Heart right ventricle (tissue), 16 donors: ENCODE measurements at regions not wholly inside any gene's neighbourhood (a gene's known extent, or its start where the extent isn't known, plus 50 kb on each side); places are given as distances from the start of the nearest gene placed in this dataset.

Source experiments
- ATAC-seq, 8 donors: fragments of 200-7000 bp; cut with Tn5 transposase; one replicate each; pipeline ENCODE4 v1.9.1; 2020; ENCODE audit warnings: mild to moderate bottlenecking in 8 of 8, moderate library complexity in 8 of 8, moderate number of reproducible peaks in 1 of 8
- DNase-seq, 2 donors: peaks; one replicate each; pipeline ENCODE4 v3.0.0-alpha.2; 2020
- H3K27ac ChIP-seq, 10 donors: fragments of 200-600 bp; sonication (generic) in 2 of 10; one replicate each; pipeline versions ENCODE4 v1.5.0 to v1.8.0; 2020 to 2022; ENCODE audit warnings: mild to moderate bottlenecking in 3 of 10
- H3K27me3 ChIP-seq, 7 donors: fragments of 200-600 bp; one replicate each; pipeline ENCODE4 v1.8.0; 2021 to 2022; ENCODE audit warnings: mild to moderate bottlenecking in 2 of 7
- H3K36me3 ChIP-seq, 9 donors: fragments of 200-600 bp; sonication (generic) in 1 of 9; one replicate each; pipeline versions ENCODE4 v1.5.0 to v1.8.0; 2020 to 2022; ENCODE audit warnings: mild to moderate bottlenecking in 2 of 9
- H3K4me1 ChIP-seq, 9 donors: fragments of 200-600 bp; sonication (generic) in 1 of 9; one replicate each; pipeline versions ENCODE4 v1.5.0 to v1.8.0; 2020 to 2022; ENCODE audit warnings: mild to moderate bottlenecking in 4 of 9
- H3K4me3 ChIP-seq, 10 donors: fragments of 200-600 bp; sonication (generic) in 2 of 10; one replicate each; pipeline versions ENCODE4 v1.5.0 to v1.8.0; 2020 to 2022; ENCODE audit warnings: mild to moderate bottlenecking in 7 of 10, moderate library complexity in 2 of 10
- H3K9me3 ChIP-seq, 11 donors: fragments of 200-600 bp in 10 of 11; sonication (generic) in 2 of 11; one replicate each; pipeline versions ENCODE4 v1.5.0 to v1.8.0; 2013 to 2022; ENCODE audit warnings: mild to moderate bottlenecking in 2 of 11, control low read depth in 1 of 11, moderate library complexity in 1 of 11
- CTCF ChIP-seq, 9 donors: fragments of 200-600 bp; sonication (generic) in 2 of 9; IDR thresholded peaks; one replicate each; pipeline versions ENCODE4 v1.5.0 to v1.8.0; 2021 to 2022; ENCODE audit warnings: antibody characterized with exemption in 9 of 9, mild to moderate bottlenecking in 5 of 9, moderate library complexity in 1 of 9
- WGBS, 2 donors: extraction: QIAGEN DNeasy Blood & Tissue Kit; methylation state at CpG; one replicate each; pipeline ENCODE4 v1.1.7; 2013; ENCODE audit warnings: inconsistent platforms in 1 of 2; 5-methylcytosine and 5-hydroxymethylcytosine counted together
- intact Hi-C, 10 donors: fragments of 100-400 bp; cut with DNase I; formaldehyde crosslinking; loops; one replicate each; pipeline versions ENCODE4 v1.11.1 to v1.14.2; 2022
- donor health status: Arrhythmogenic right ventricular cardiomyopathy.
- donor health status: ischemic (EF 13 %, LVEDD 7.1; RV severe dilation, severe dysfunction).
- donor health status: healthy with polysubstance abuse.
- donor health status: DM: no; HTN: yes; CAD: no.
- donor health status: DM: no; HTN: no; CAD: no.
- donor health status: ischemic (EF 25% LVEDD 6.9; RV normal size, moderate dysfunction).
- donor health status: ischemic (EF 25% LVEDD 5.7; RV mildly dilated, moderate dysfunction).
- donor health status: healthy.
- donor health status: DM: yes; HTN: yes; CAD: no.
- donor health status: Ischemic cardiomyopathy.
- donor health status: ischemic (EF 35%, LVEDD 5.7; RV mildly dilated, moderate dysfunction).
- donor health status: nonischemic (EF 11% LVEDD 7.7; RV severe dilation, severe dysfunction).
- donor health status: DM: yes; HTN: yes; CAD: no.
- donor health status: PGD.
- donor health status: ischemic (EF 29% LVEDD 5.4; RV normal size, mild dysfunction).
- donor health status: nonischemic (EF 23%, LVEDD 6.1; RV moderate dilation, normal function).

- no peak for DNase-seq
- H3K4me1 ChIP-seq, result no peaks in the 10 kb centered on the region
- WGBS, 2 donors, result 42 to 53% methylated on average over 2 of the region's 2 CpGs
- peaks cover 0 to 15% (median 0%) of the 10 kb centered on the region in 11 donors for H3K9me3 ChIP-seq
- no peak for ATAC-seq
- H3K27me3 ChIP-seq, result no peaks in the 10 kb centered on the region
- H3K4me3 ChIP-seq, result no peak overlapping the region
- no peaks in the 10 kb centered on the region for H3K36me3 ChIP-seq
- no peak overlapping the region for H3K27ac ChIP-seq
- TF ChIP-seq CTCF (IDR thresholded peaks at IDR 0.05), result no peak
- intact Hi-C loops, result no loop called here
Measured at GRCh38 chr17:14488958-14489550, 188.2 kb downstream of the HS3ST3B1 start.

- H3K9me3 ChIP-seq, result peaks cover 0 to 5% (median 0%) of the 10 kb centered on the region in 11 donors
- TF ChIP-seq CTCF (IDR thresholded peaks at IDR 0.05), result no peak
- no peaks in the 10 kb centered on the region for H3K4me1 ChIP-seq
- no peak overlapping the region for H3K27ac ChIP-seq
- intact Hi-C loops, result no loop called here
- H3K36me3 ChIP-seq, result no peaks in the 10 kb centered on the region
- H3K4me3 ChIP-seq, result no peak overlapping the region
- no peaks in the 10 kb centered on the region for H3K27me3 ChIP-seq
- ATAC-seq (no peak), DNase-seq (no peak)
- 86 to 90% methylated on average over 8 of the region's 8 CpGs for WGBS, 2 donors
Measured at GRCh38 chr17:14487068-14487467, 186.2 kb downstream of the HS3ST3B1 start.

- no peak overlapping the region for H3K27ac ChIP-seq
- no peaks in the 10 kb centered on the region for H3K4me1 ChIP-seq
- 84 to 91% methylated on average over 1 of the region's 1 CpG for WGBS, 2 donors
- intact Hi-C loops, result no loop called here
- DNase-seq (no peak), ATAC-seq (no peak)
- H3K9me3 ChIP-seq, result no peaks in the 10 kb centered on the region
- no peak for TF ChIP-seq CTCF (IDR thresholded peaks at IDR 0.05)
- no peaks in the 10 kb centered on the region for H3K36me3 ChIP-seq
- no peaks in the 10 kb centered on the region for H3K27me3 ChIP-seq
- H3K4me3 ChIP-seq, result no peak overlapping the region
Measured at GRCh38 chr17:14482715-14483114, 181.8 kb downstream of the HS3ST3B1 start.

GRCh38 chr17:14481664-14482063, 180.8 kb downstream of the HS3ST3B1 start:
- no peaks in the 10 kb centered on the region for H3K9me3 ChIP-seq
- intact Hi-C loops, result no loop called here
- no peak overlapping the region for H3K27ac ChIP-seq
- H3K4me1 ChIP-seq, result no peaks in the 10 kb centered on the region
- no peaks in the 10 kb centered on the region for H3K27me3 ChIP-seq
- H3K4me3 ChIP-seq, result no peak overlapping the region
- DNase-seq, result no peak
- no peak for TF ChIP-seq CTCF (IDR thresholded peaks at IDR 0.05)
- WGBS, 2 donors, result 51 to 68% methylated on average over 1 of the region's 1 CpG
- ATAC-seq, result no peak
- H3K36me3 ChIP-seq, result no peaks in the 10 kb centered on the region
